GM12878 (cell line): ENCODE measurements at regions not wholly inside any gene's neighbourhood (a gene's known extent, or its start where the extent isn't known, plus 50 kb on each side); places are given as distances from the start of the nearest gene placed in this dataset.

ENCODE experiments used
- ATAC-seq: fragments of 200-7000 bp; cut with Tn5 transposase; 3 replicates; pipeline ENCODE4 v1.9.1; 2020; ENCODE audit warnings: mild to moderate bottlenecking, moderate library complexity
- BruUV-seq: library from RNA; stranded (reverse); fragments of 400-500 nt; replicated peaks from 2 replicates; lab custom pipeline; 2021; lab: Mats Ljungman, UMichigan
- CTCF ChIA-PET: fragments of 300-600 bp; sonication (Branson Sonifier 250); formaldehyde crosslinking; extraction: SDS; loops from one replicate; lab custom pipeline; 2021; ENCODE audit warnings: inconsistent platforms; lab: Yijun Ruan, JAX
- POLR2A ChIA-PET: fragments of 350-600 bp; formaldehyde crosslinking; extraction: SDS; loops from one replicate; lab custom pipeline; 2021; ENCODE audit warnings: inconsistent platforms; lab: Charles Lee
- RAD21 ChIA-PET: fragments of 300-600 bp; sonication (Branson Sonifier 250); formaldehyde crosslinking; loops from one replicate; lab custom pipeline; 2023; ENCODE audit warnings: antibody characterized with exemption; ENCODE audit not compliant: unreplicated experiment; lab: Charles Lee
- SMC1A ChIA-PET: fragments of 300-600 bp; sonication (Branson Sonifier 250); formaldehyde crosslinking; loops from one replicate; lab custom pipeline; 2023; ENCODE audit not compliant: unreplicated experiment, uncharacterized antibody; lab: Charles Lee
- DNase-seq: peaks from one replicate; pipeline ENCODE4 v3.0.0-alpha.2; 2011; ENCODE audit warnings: low read depth, low spot score
- FAIRE-seq: peaks from 3 replicates; lab custom pipeline; 2011; peaks lifted over from hg19 to GRCh38; lab: Jason Lieb, UNC
- H2AFZ ChIP-seq: 2 replicates; pipeline ENCODE4 v1.6.0; 2011; ENCODE audit warnings: low read depth, low read length, control low read depth; ENCODE audit not compliant: control insufficient read depth
- H3K27ac ChIP-seq: 2 replicates; pipeline ENCODE4 v1.5.1; 2011; ENCODE audit warnings: control low read depth; ENCODE audit not compliant: control insufficient read depth, insufficient read depth
- H3K27me3 ChIP-seq, 2 experiments: replicated peaks in 1 of 2; 2 replicates each; pipeline versions ENCODE4 v1.6.0 to v1.6.1; 2011; ENCODE audit warnings: low read length in 1 of 2; ENCODE audit not compliant: control insufficient read depth in 2 of 2, insufficient read depth in 2 of 2
- H3K36me3 ChIP-seq, 2 experiments: 2 replicates each; pipeline ENCODE4 v1.5.1; 2011; ENCODE audit warnings: low read length in 1 of 2; ENCODE audit not compliant: control insufficient read depth in 2 of 2, insufficient read depth in 2 of 2
- H3K4me1 ChIP-seq: 2 replicates; pipeline ENCODE4 v1.6.1; 2011; ENCODE audit warnings: mild to moderate bottlenecking, low read length, moderate library complexity, mixed read lengths; ENCODE audit not compliant: control insufficient read depth, insufficient read depth
- H3K4me2 ChIP-seq: 2 replicates; pipeline ENCODE4 v1.6.0; 2011; ENCODE audit warnings: control low read depth; ENCODE audit not compliant: control insufficient read depth, insufficient read depth
- H3K4me3 ChIP-seq: fragments of 200-600 bp; sonication (generic); 2 replicates; pipeline ENCODE4 v1.5.1; 2016
- H3K79me2 ChIP-seq: 2 replicates; pipeline ENCODE4 v1.6.0; 2011; ENCODE audit warnings: low read length; ENCODE audit not compliant: control insufficient read depth, insufficient read depth
- H3K9ac ChIP-seq: 2 replicates; pipeline ENCODE4 v1.8.0; 2011; ENCODE audit warnings: low read length, control low read depth, mixed read lengths; ENCODE audit not compliant: control insufficient read depth, insufficient read depth
- H3K9me3 ChIP-seq: replicated peaks from 3 replicates; pipeline ENCODE4 v1.5.1; 2011; ENCODE audit warnings: mild to moderate bottlenecking, low read length; ENCODE audit not compliant: control insufficient read depth, insufficient read depth
- H4K20me1 ChIP-seq: 2 replicates; pipeline ENCODE4 v1.6.0; 2011; ENCODE audit not compliant: control insufficient read depth, insufficient read depth
- CBX3 ChIP-seq: fragments of 200-600 bp; sonication (generic); IDR thresholded peaks from 2 replicates; pipeline ENCODE4 v1.6.1; 2016; ENCODE audit warnings: low read depth, borderline replicate concordance
- EZH2 ChIP-seq: IDR thresholded peaks from 2 replicates; pipeline ENCODE4 v1.6.1; 2012; ENCODE audit warnings: low read depth, mild to moderate bottlenecking, control low read depth, inconsistent platforms, low read length, borderline replicate concordance; ENCODE audit not compliant: control insufficient read depth
- IKZF1 ChIP-seq: fragments of 450-650 bp; conservative IDR thresholded peaks from 2 replicates; pipeline ENCODE4 v1.6.1; 2017; ENCODE audit warnings: antibody characterized with exemption, mild to moderate bottlenecking
- JUND ChIP-seq: IDR thresholded peaks from 2 replicates; pipeline ENCODE4 v1.6.1; 2012; ENCODE audit warnings: low read depth, mild to moderate bottlenecking, low read length, improper control_type of control experiment, moderate library complexity
- MTA3 ChIP-seq: IDR thresholded peaks from 2 replicates; pipeline ENCODE4 v1.6.1; 2012; ENCODE audit warnings: low read length, inconsistent platforms, borderline replicate concordance
- NBN ChIP-seq: fragments of 450-650 bp; IDR thresholded peaks from 2 replicates; pipeline ENCODE4 v1.6.1; 2016
- NFYB ChIP-seq: IDR thresholded peaks from 2 replicates; pipeline ENCODE4 v1.6.1; 2011; ENCODE audit warnings: low read depth, mild to moderate bottlenecking, low read length, improper control_type of control experiment, moderate library complexity; ENCODE audit not compliant: insufficient read depth
- NR2C2 ChIP-seq: IDR thresholded peaks from 2 replicates; pipeline ENCODE4 v1.6.1; 2011; ENCODE audit warnings: borderline replicate concordance, low read depth; ENCODE audit not compliant: control insufficient read depth, insufficient read length
- NR2F1 ChIP-seq: fragments of 450-650 bp; conservative IDR thresholded peaks from 2 replicates; pipeline ENCODE4 v1.6.1; 2017; ENCODE audit warnings: mild to moderate bottlenecking
- NRF1 ChIP-seq: conservative IDR thresholded peaks from 2 replicates; pipeline ENCODE4 v1.6.1; 2011; ENCODE audit warnings: mild to moderate bottlenecking, low read depth, low read length, improper control_type of control experiment
- SIN3A ChIP-seq: IDR thresholded peaks from 2 replicates; pipeline ENCODE4 v1.6.1; 2012; ENCODE audit warnings: low read depth, low read length, improper control_type of control experiment
- SMARCA5 ChIP-seq: fragments of 450-650 bp; IDR thresholded peaks from 2 replicates; pipeline ENCODE4 v1.6.1; 2017; ENCODE audit warnings: mild to moderate bottlenecking
- SUZ12 ChIP-seq: fragments of 200-600 bp; sonication (generic); IDR thresholded peaks from one replicate; pipeline ENCODE4 v1.6.1; 2018; ENCODE audit warnings: antibody characterized with exemption, mild to moderate bottlenecking; ENCODE audit not compliant: unreplicated experiment
- TCF3 ChIP-seq: IDR thresholded peaks from 2 replicates; pipeline ENCODE4 v1.6.1; 2012; ENCODE audit warnings: low read depth, mild to moderate bottlenecking, low read length, borderline replicate concordance; ENCODE audit not compliant: insufficient read depth
- WGBS: methylation state at CpG from one replicate; pipeline ENCODE4 v1.1.6; 2016; ENCODE audit warnings: low lambda C conversion rate; ENCODE audit not compliant: insufficient replicate concordance, insufficient coverage; ENCODE audit errors: missing lambda C conversion rate; 5-methylcytosine and 5-hydroxymethylcytosine counted together
- in situ Hi-C: fragments of 300-500 bp; cut with MboI; formaldehyde crosslinking; loops from 9 replicates; pipeline ENCODE4 v1.14.3; 2018; ENCODE audit warnings: mixed read lengths
- intact Hi-C: fragments of 100-400 bp; cut with micrococcal nuclease; formaldehyde crosslinking; loops from one replicate; pipeline ENCODE4 v1.14.2; 2022; ENCODE audit not compliant: unreplicated experiment
- TF ChIP-seq, protein P1 (sequence below): fragments of 450-650 bp; IDR thresholded peaks from 2 replicates; pipeline ENCODE4 v1.6.1; 2018; ENCODE audit warnings: mild to moderate bottlenecking, low read depth, moderate library complexity; ENCODE audit not compliant: partially characterized antibody

GRCh38 chr22:22979954-22980353 is 90.4 kb upstream of the GNAZ start:
- no peak overlapping the region for H2AFZ ChIP-seq
- no peak overlapping the region for H3K4me2 ChIP-seq
- ChIA-PET SMC1A (interaction anchor here (1.2 to 1.6 kb wide), 2 partner anchors 20 to 133 kb away, joined by 4 to 9 read pairs; no protein-coding TSS in a partner anchor), POLR2A (no interaction called here), RAD21 (no interaction called here), CTCF (interaction anchor here (2.4 kb wide), 1 partner anchor 20 kb away, joined by 14 read pairs; no protein-coding TSS in a partner anchor)
- H3K36me3 ChIP-seq: no peaks in the 10 kb centered on the region
- ATAC-seq (no peak), FAIRE-seq (no peak), DNase-seq (no peak)
- H3K79me2 ChIP-seq: no peaks in the 10 kb centered on the region
- H3K4me1 ChIP-seq: no peaks in the 10 kb centered on the region
- H3K9me3 ChIP-seq: no peaks in the 10 kb centered on the region
- TF ChIP-seq, protein P1, sequence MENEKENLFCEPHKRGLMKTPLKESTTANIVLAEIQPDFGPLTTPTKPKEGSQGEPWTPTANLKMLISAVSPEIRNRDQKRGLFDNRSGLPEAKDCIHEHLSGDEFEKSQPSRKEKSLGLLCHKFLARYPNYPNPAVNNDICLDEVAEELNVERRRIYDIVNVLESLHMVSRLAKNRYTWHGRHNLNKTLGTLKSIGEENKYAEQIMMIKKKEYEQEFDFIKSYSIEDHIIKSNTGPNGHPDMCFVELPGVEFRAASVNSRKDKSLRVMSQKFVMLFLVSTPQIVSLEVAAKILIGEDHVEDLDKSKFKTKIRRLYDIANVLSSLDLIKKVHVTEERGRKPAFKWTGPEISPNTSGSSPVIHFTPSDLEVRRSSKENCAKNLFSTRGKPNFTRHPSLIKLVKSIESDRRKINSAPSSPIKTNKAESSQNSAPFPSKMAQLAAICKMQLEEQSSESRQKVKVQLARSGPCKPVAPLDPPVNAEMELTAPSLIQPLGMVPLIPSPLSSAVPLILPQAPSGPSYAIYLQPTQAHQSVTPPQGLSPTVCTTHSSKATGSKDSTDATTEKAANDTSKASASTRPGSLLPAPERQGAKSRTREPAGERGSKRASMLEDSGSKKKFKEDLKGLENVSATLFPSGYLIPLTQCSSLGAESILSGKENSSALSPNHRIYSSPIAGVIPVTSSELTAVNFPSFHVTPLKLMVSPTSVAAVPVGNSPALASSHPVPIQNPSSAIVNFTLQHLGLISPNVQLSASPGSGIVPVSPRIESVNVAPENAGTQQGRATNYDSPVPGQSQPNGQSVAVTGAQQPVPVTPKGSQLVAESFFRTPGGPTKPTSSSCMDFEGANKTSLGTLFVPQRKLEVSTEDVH: no peak
- no peak for TF ChIP-seq CBX3
- no peak for TF ChIP-seq JUND
- no peak for TF ChIP-seq NR2F1
- no peak for TF ChIP-seq IKZF1
- TF ChIP-seq NBN: no peak
- TF ChIP-seq EZH2: no peak
- TF ChIP-seq TCF3: no peak
- no peak for TF ChIP-seq NRF1
- no peak for TF ChIP-seq NR2C2
- no peak for TF ChIP-seq SIN3A
- TF ChIP-seq NFYB: no peak
- no peak for TF ChIP-seq SUZ12
- no peak for TF ChIP-seq SMARCA5
- no peak for TF ChIP-seq MTA3
- in situ Hi-C loops: no loop called here
- 27% methylated on average over 1 of the region's 1 CpG for WGBS
- no peaks in the 10 kb centered on the region; a peak in 1 of 4 replicates for H3K27me3 ChIP-seq
- intact Hi-C loops: no loop called here
- no peak overlapping the region for H3K4me3 ChIP-seq
- H3K27ac ChIP-seq: no peak overlapping the region
- no peaks in the 10 kb centered on the region for H4K20me1 ChIP-seq
- no peak overlapping the region for H3K9ac ChIP-seq
- no TSS peak for BruUV-seq
